OCI-M1 (cell line): ENCODE measurements at regions not wholly inside any gene's neighbourhood (a gene's known extent, or its start where the extent isn't known, plus 50 kb on each side); places are given as distances from the start of the nearest gene placed in this dataset.
"Not testable (repeated sequence)": the region's sequence is repeated elsewhere in the genome, so short reads cannot be mapped to it uniquely, and the experiment has no call there.

Experiments
- DNase-seq: peaks from one replicate; lab custom pipeline; 2025; lab: John Stamatoyannopoulos, UW

DNA sequence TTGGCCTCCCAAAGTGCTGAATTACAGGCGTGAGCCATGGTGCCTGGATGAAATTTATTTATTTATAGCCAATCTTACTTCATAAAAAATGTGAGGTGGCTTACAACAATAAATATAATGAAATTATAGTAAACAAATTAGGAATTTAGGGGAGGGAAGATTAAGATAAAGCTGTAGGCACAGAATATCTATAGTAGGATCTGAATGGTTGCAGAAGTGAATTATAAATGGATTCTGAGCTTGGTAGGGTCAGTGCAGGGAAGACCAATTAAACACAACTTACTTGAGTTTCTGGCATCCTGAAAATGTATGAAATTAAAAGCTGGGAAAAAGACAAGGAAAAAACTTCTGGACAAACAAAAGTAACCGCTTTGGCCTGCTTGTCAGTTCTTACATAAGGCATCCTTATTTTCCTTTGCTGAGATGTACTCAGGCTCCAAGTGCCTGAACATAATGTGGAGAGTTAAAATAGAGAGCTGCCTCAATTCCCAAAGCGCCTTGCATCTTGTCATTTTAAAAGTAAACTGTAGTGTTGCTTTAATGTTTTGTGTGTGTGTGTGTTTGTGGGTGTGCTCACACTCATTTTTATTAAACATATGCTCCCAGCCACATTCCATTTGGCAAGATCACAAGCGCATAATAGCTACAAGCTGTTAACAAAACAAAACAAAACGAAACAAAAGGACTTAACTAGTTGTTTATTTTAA lies 247.3 kb downstream of the S1PR1 start:
- no peak for DNase-seq

DNA sequence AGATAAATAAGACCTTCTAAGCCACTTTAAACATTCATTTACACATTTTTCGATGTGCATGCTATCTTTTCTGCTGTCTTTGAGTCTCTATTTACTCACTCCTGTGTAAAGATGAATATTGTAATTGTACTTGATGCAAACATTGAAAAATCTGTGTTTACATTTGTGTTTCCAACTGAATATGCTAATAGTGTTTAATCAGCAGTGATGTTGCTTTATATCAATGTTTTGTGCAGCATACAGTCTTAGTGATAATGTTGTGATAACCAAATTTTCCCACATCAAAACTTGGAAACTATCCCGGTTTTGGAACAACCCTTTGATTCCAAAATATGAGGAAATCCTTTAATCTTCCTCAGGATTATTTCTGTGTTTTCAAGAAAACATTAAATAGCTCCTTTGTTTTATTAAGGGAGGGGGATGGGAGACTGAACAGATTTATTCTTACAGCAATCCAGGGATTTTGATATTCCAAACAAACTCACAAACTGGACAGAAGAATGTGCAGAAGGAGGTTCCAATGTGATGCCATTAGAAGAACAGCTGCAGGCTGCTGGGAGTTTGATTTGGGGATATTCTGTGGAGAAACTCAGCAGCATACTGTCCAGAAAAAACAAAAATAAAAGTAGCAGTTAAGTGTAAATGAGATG lies 248.0 kb downstream of the S1PR1 start:
- DNase-seq = no peak

GRCh38 chr1:101485712-101486111 lies 248.9 kb downstream of the S1PR1 start:
- DNase-seq = no peak

DNA sequence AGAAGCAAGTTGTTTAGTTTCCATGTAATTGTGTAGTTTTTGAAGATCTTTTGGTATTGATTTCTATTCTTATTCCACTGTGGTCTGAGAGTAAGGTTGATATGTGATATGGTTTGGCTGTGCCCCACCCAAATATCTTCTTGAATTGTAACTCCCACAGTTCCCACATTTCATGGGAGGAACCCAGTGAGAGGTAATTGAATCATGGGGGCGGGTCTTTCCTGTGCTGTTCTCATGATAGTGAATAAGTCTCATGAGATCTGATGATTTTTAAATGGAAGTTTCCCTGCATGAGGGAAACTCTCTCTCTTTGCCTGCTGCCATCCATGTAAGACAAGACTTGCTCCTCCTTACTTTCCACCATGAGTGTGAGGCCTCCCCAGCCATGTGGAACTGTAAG lies 255.3 kb downstream of the S1PR1 start:
- DNase-seq = peak; percentile 17

GRCh38 chr1:101493920-101494319 lies 257.1 kb downstream of the S1PR1 start:
- DNase-seq = not testable (repeated sequence)

DNA sequence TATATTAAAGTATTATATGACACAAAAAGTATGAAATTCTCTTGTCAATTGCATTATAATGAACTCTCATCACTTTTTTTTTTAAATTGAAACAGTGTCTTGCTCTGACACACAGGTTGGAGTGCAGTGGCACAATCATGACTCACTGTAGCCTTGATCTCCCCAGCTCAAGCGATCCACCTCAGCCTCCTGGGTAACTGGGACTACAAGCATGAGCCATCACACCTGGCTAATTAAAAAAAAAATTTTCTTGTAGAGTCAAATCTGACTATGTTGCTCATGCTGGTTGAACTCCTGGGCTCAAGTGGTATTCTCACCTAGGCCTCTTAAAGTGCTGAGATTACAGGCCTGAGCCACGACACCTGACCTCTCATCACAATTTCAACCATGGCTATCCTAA lies 259.3 kb downstream of the S1PR1 start:
- DNase-seq = no peak

- peak; percentile 15 for DNase-seq
Observed at GRCh38 chr1:101497881-101498559, 261.2 kb downstream of the S1PR1 start.

DNA sequence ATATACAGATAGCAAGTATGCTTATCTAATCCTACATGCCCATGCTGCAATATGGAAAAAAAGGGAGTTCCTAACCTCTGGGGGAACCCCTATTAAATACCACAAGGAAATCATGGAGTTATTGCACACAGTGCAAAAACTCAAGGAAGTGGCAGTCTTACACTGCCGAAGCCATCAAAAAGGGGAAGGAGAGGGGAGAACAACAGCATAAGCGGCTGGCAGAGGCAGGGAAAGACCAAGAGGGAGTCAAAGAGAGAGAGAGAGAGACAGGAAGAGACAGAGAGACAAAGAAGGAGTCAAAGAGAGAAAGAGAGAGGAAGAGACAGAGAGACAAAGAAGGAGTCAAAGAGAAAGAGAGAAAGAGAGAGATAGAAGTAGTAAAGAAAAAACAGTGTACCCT lies 267.3 kb downstream of the S1PR1 start:
- DNase-seq = not testable (repeated sequence)

GRCh38 chr1:101505240-101505639 lies 268.4 kb downstream of the S1PR1 start:
- not testable (repeated sequence) for DNase-seq

- peak; percentile 71 for DNase-seq
Observed at GRCh38 chr1:101506541-101507164, 269.8 kb downstream of the S1PR1 start.

GRCh38 chr1:101507547-101507971 lies 270.7 kb downstream of the S1PR1 start:
- DNase-seq = peak; percentile 35

DNA sequence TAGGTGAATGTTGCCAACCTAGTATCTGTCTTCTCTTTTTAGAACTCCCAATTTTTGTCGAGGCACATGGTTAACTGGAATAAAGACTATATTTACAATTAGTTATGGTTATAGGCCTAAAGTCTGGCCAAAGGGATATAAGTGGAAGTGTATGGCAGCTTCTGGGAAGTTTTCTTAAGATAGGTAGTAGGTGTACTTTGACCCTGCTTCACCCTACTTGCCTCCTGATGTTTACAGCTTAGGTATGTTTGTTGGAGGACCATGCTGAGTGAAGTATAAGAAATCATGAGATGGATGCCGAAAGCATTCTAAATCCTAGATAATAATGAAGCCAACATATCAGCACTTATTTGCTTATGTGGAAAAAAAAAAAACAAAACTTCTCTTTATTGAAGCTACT lies 272.1 kb downstream of the S1PR1 start:
- no peak for DNase-seq

- DNase-seq = no peak
Observed at GRCh38 chr1:101509370-101509769, 272.6 kb downstream of the S1PR1 start.

- DNase-seq = no peak
Observed at GRCh38 chr1:101511202-101511891, 274.5 kb downstream of the S1PR1 start.

GRCh38 chr1:101520302-101520701 lies 283.5 kb downstream of the S1PR1 start:
- DNase-seq = peak; percentile 76

DNA sequence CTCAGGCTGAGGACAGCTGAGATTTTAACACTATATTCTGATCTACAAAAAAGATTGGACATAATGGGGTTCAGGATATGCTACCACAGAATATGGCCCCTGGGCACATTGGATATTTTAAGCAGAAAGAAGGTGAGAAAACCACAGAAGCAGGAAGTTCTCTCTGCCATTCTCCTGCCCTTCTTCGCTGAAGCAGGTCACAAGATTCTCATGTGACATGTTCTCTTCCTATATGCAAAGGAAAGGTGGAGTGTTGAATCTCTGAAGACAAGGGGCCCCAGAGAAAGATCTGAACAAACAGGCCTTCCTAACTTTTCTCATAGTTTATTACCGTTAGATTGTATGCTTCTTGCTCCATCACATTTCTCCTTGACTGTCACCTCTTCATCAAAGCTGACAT lies 285.7 kb downstream of the S1PR1 start:
- DNase-seq = no peak

DNA sequence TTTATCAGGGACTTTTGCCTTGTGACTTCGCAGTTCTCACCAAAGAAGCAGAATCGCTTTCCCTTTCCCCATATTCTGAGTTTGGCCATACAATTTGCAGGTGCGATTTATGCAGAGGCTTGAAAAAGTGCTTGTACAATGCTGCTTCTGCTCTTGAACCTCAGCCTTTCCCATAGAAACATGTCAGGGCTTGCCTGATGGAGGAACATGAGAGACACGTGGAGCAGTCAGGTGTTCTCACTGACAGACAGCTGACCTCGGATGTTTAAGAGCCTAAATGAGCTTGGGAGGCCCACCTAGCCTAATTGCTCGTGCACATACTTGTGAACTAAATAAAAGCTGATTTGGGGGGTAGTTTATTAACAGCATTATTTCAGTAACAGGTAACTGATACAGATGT lies 290.0 kb downstream of the S1PR1 start:
- DNase-seq = no peak

DNA sequence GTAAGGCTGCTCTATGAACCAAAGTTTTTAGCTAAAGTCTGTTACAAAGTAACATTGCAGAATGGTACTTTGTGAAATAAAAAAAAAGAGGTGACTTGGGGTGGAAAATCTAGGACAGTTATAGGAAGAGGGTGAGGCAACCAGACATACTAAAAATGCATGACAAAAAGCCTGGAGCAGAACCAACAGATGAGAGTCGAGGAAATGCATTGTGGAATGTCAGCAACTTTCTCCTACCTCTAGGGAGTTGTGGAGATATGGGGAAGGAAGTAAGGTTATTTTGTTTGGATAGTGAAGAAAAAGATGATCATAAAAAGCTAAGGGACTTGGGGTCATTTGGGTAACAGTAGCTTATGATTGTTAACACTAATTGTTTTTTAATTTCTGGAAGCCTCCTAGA lies 295.6 kb downstream of the S1PR1 start:
- no peak for DNase-seq

DNA sequence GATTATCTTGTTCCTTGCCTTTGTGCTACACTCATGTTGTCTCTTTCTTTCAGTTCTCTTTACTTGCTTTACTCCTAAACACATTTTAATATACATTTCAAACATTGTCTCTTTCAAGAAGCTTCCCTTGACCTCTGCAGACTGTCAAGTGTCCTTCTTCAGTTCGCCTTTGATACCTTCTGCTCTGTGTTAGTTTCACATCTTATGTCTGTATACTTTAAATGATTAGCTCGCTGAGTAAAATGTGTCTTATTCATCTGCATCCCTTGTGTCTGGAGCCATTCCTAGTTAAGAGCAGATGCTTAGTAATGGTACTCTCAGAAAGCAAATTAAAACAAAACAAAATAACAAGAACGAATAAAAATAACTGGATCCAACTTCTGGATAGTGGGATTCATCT lies 303.3 kb downstream of the S1PR1 start:
- DNase-seq = no peak

GRCh38 chr1:101546885-101547284 lies 310.1 kb downstream of the S1PR1 start:
- DNase-seq = peak; percentile 14

- DNase-seq = no peak
Observed at GRCh38 chr1:101547357-101547756, 310.5 kb downstream of the S1PR1 start.

- no peak for DNase-seq
Observed at GRCh38 chr1:101548376-101548775, 311.6 kb downstream of the S1PR1 start.
